ENCODE measurements at regions not wholly inside any gene's neighbourhood (a gene's known extent, or its start where the extent isn't known, plus 50 kb on each side); places are given as distances from the start of the nearest gene placed in this dataset.
A peak's percentile ranks its signal among the peaks of the same experiment; 100 is the strongest.

DNA sequence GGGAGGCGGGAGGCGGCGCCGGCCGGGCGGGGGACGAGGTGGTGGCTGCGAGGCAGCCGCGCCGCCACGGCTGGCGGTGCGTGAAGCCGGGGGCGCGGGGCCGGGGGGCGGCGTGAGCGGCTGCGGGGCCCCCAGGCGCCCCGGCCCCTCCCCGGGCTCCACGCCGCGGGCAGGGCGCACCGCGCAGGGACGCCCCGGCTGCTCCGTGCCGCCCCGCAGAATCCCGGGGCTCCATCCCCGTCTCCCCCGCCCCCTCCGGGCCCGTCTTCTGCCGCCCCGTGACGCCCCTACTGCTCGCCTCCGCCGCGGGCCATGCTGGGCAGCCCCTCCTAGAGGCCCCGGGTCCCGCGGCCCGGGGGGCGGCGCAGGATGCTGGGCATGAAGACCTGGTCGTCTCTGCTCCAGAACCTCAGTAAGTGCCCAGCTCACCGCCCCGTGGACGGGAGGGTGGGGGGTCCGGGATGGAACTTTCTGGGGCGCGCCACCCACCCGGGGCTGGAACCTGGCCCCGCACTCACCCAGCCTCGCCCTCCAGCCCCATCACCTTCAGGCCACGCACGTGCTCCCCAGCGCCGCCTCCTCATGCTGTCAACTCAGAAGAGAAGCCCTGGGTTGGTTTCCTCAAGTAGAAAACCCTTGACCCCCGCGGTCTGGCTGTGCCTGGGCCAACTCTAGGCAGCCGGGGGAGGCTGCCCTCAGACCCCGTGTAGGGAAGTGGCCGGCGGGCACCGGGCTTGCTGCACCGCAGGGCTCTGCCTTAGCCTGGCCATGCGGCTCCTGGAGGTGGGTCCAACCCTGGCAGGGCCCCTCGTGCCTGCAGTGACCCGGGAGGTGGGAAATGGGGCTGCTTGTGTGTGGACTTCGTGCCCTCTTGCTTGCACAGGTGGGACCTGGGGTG is 150.2 kb upstream of the GSE1 start:
- no peak for DNase-seq (ENCODE audit: low spot score)
- Histone ChIP-seq H3K27me3 (ENCODE audit: control insufficient read depth in 1 of 2, insufficient read depth in 2 of 2, low read length in 2 of 2) (peaks cover 28 to 69% of the 10 kb centered on the region in 2 experiments), H3K4me3 (replicated peaks in 1 of 3; ENCODE audit: insufficient read depth in 1 of 3, low read depth in 2 of 3, low read length in 3 of 3) (peak overlapping the region in 1 of 3 experiments; percentile 8; a peak in 1 of 6 replicates), H3K27ac (ENCODE audit: extremely low read length, insufficient read depth, low read length) (no peak overlapping the region), H3K79me2 (ENCODE audit: insufficient read depth, low read length) (no peaks in the 10 kb centered on the region), H2AFZ (ENCODE audit: low read length) (no peak overlapping the region), H4K20me1 (ENCODE audit: insufficient read depth, low read length) (peaks cover 32% of the 10 kb centered on the region; the same call in 1 of the 2 replicates), H3K9me3 (ENCODE audit: low read length) (no peaks in the 10 kb centered on the region), H3K4me1 (ENCODE audit: insufficient read depth, low read length) (peaks cover 61% of the 10 kb centered on the region), H3K36me3 (replicated peaks in 1 of 2; ENCODE audit: control insufficient read depth in 1 of 2, insufficient read depth in 2 of 2, low read length in 2 of 2) (no peaks in the 10 kb centered on the region), H3K4me2 (ENCODE audit: low read depth, low read length) (peak overlapping the region; percentile 6; the same call in 1 of the 2 replicates), H3K9ac (ENCODE audit: insufficient read depth, low read depth, low read length) (no peak overlapping the region)
- intact Hi-C loops (cut with micrococcal nuclease; ENCODE audit: unreplicated experiment): no loop called here
- FAIRE-seq: no peak
- in situ Hi-C loops (cut with HindIII; ENCODE audit: extremely low pct_ligation_motif_present, low pct_unique_long_range_greater_than_20kb): no loop called here
- 6% methylated on average over 42 of the region's 80 CpGs for WGBS (ENCODE audit: low lambda C conversion rate)
- peak; percentile 22 for ATAC-seq
- BruUV-seq (replicated peaks): no TSS peak
- ChIA-PET POLR2A (no interaction called here), CTCF (ENCODE audit: low intra/inter-chr PET ratio, low total read pairs) (no interaction called here)
- no peak for TF ChIP-seq ZNF558 (CRISPR knock-in tag; IDR thresholded peaks at IDR 0.05; ENCODE audit: borderline replicate concordance)
- 0 out of 2 replicates have a peak, but pooled peaks have one; percentile 42 for TF ChIP-seq ZBTB7A (CRISPR knock-in tag; IDR thresholded peaks at IDR 0.05)
- TF ChIP-seq, protein P1, sequence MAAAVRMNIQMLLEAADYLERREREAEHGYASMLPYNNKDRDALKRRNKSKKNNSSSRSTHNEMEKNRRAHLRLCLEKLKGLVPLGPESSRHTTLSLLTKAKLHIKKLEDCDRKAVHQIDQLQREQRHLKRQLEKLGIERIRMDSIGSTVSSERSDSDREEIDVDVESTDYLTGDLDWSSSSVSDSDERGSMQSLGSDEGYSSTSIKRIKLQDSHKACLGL (CRISPR knock-in tag; IDR thresholded peaks at IDR 0.05): 0 out of 2 replicates have a peak, but pooled peaks have one; percentile 19
- TF ChIP-seq NFKB2 (CRISPR knock-in tag; IDR thresholded peaks at IDR 0.05; ENCODE audit: borderline replicate concordance): peak; percentile 49; the same call in 1 of the 2 replicates
- no peak for TF ChIP-seq ZNF414 (CRISPR knock-in tag; IDR thresholded peaks at IDR 0.05)
- 0 out of 2 replicates have a peak, but pooled peaks have one; percentile 39 for TF ChIP-seq HIVEP1 (CRISPR knock-in tag; IDR thresholded peaks at IDR 0.05)
- TF ChIP-seq DR1 (CRISPR knock-in tag; IDR thresholded peaks at IDR 0.05): no peak
- TF ChIP-seq HNRNPK (IDR thresholded peaks at IDR 0.05; ENCODE audit: low read depth, low read length, poor library complexity, severe bottlenecking): no peak
- TF ChIP-seq ZNF430 (CRISPR knock-in tag; IDR thresholded peaks at IDR 0.05): 0 out of 2 replicates have a peak, but pooled peaks have one; percentile 29
- TF ChIP-seq ZNF883 (CRISPR knock-in tag; IDR thresholded peaks at IDR 0.05; ENCODE audit: not compliant biosample characterization): peak; percentile 19
- TF ChIP-seq GABPB1 (CRISPR knock-in tag; IDR thresholded peaks at IDR 0.05): 0 out of 2 replicates have a peak, but pooled peaks have one; percentile 4
- 0 out of 2 replicates have a peak, but pooled peaks have one; percentile 68 for TF ChIP-seq HNRNPL (IDR thresholded peaks at IDR 0.05; ENCODE audit: low read depth, low read length)
- 0 out of 2 replicates have a peak, but pooled peaks have one; percentile 25 for TF ChIP-seq BORCS8-MEF2B (CRISPR knock-in tag; IDR thresholded peaks at IDR 0.05)
- no peak for TF ChIP-seq TCF12 (IDR thresholded peaks at IDR 0.05)
- TF ChIP-seq TCF12 (CRISPR knock-in tag; IDR thresholded peaks at IDR 0.05): no peak
- TF ChIP-seq, protein P2, sequence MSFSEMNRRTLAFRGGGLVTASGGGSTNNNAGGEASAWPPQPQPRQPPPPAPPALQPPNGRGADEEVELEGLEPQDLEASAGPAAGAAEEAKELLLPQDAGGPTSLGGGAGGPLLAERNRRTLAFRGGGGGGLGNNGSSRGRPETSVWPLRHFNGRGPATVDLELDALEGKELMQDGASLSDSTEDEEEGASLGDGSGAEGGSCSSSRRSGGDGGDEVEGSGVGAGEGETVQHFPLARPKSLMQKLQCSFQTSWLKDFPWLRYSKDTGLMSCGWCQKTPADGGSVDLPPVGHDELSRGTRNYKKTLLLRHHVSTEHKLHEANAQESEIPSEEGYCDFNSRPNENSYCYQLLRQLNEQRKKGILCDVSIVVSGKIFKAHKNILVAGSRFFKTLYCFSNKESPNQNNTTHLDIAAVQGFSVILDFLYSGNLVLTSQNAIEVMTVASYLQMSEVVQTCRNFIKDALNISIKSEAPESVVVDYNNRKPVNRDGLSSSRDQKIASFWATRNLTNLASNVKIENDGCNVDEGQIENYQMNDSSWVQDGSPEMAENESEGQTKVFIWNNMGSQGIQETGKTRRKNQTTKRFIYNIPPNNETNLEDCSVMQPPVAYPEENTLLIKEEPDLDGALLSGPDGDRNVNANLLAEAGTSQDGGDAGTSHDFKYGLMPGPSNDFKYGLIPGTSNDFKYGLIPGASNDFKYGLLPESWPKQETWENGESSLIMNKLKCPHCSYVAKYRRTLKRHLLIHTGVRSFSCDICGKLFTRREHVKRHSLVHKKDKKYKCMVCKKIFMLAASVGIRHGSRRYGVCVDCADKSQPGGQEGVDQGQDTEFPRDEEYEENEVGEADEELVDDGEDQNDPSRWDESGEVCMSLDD (CRISPR knock-in tag; IDR thresholded peaks at IDR 0.05; ENCODE audit: borderline replicate concordance): no peak
- TF ChIP-seq ZNF747 (CRISPR knock-in tag; IDR thresholded peaks at IDR 0.05; ENCODE audit: borderline replicate concordance): no peak
